ENCODE measurements at regions not wholly inside any gene's neighbourhood (a gene's known extent, or its start where the extent isn't known, plus 50 kb on each side); places are given as distances from the start of the nearest gene placed in this dataset.

DNA sequence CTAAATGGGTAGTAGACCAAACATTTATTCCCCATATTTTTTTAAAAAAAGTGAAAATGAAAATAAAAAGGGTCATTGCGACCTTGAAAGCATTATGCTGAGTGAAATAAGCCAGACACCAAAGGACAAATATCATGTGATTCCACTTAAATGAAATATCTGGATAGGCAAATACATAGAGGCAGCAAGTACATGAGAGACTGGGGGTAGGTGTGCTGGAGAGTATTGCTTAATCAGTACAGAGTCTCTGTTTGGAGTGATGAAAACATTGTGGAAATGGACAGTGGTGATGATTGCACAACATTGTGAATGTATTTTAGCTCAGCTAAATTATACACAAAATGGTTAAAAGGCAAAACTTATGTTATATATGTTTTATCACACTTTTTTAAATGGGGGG, 169.4 kb downstream of the AKR1D1 start:
- DNase-seq = no peak

GRCh38 chr7:138246428-138246827, 170.2 kb downstream of the AKR1D1 start:
- intact Hi-C loops (cut with DNase I) = no loop called here
- DNase-seq = no peak
- H3K4me3 ChIP-seq (replicated peaks in 1 of 3) = no peak overlapping the region
- no peak overlapping the region for H3K27ac ChIP-seq
- no peaks in the 10 kb centered on the region for H3K27me3 ChIP-seq
- TF ChIP-seq CTCF (IDR thresholded peaks at IDR 0.05) (no peak), POLR2A (IDR thresholded peaks at IDR 0.05) (no peak)
- no peaks in the 10 kb centered on the region for H3K9me3 ChIP-seq
- 71 to 73% methylated on average over 5 of the region's 5 CpGs for WGBS, 2 donors
- H3K4me1 ChIP-seq = no peaks in the 10 kb centered on the region
- H3K36me3 ChIP-seq = no peaks in the 10 kb centered on the region

More for the DNA sequence above, 169.4 kb downstream of the AKR1D1 start:
- H3K27me3 ChIP-seq = no peaks in the 10 kb centered on the region
- intact Hi-C loops (cut with DNase I) = no loop called here
- H3K27ac ChIP-seq = no peak overlapping the region
- no peaks in the 10 kb centered on the region for H3K4me1 ChIP-seq
- no peaks in the 10 kb centered on the region for H3K9me3 ChIP-seq
- WGBS, 2 donors = 76 to 89% methylated on average over 1 of the region's 1 CpG
- H3K36me3 ChIP-seq = no peaks in the 10 kb centered on the region
- no peak for TF ChIP-seq CTCF (IDR thresholded peaks at IDR 0.05)
- TF ChIP-seq POLR2A (IDR thresholded peaks at IDR 0.05) = no peak
- H3K4me3 ChIP-seq (replicated peaks in 1 of 3) = no peak overlapping the region

GRCh38 chr7:138247081-138247480, 170.8 kb downstream of the AKR1D1 start:
- H3K27ac ChIP-seq = no peak overlapping the region
- no peak for DNase-seq
- no peaks in the 10 kb centered on the region for H3K36me3 ChIP-seq
- no peaks in the 10 kb centered on the region for H3K9me3 ChIP-seq
- no peak overlapping the region for H3K4me3 ChIP-seq (replicated peaks in 1 of 3)
- no peaks in the 10 kb centered on the region for H3K4me1 ChIP-seq
- intact Hi-C loops (cut with DNase I) = no loop called here
- 39 to 41% methylated on average over 1 of the region's 1 CpG for WGBS, 2 donors
- no peaks in the 10 kb centered on the region for H3K27me3 ChIP-seq
- no peak for TF ChIP-seq POLR2A (IDR thresholded peaks at IDR 0.05)
- TF ChIP-seq CTCF (IDR thresholded peaks at IDR 0.05) = no peak

- Histone ChIP-seq H3K36me3 (no peaks in the 10 kb centered on the region), H3K9me3 (no peaks in the 10 kb centered on the region), H3K4me1 (no peaks in the 10 kb centered on the region), H3K4me3 (replicated peaks in 1 of 3) (no peak overlapping the region), H3K27me3 (no peaks in the 10 kb centered on the region), H3K27ac (no peak overlapping the region)
- DNase-seq = no peak
- 47 to 56% methylated on average over 9 of the region's 9 CpGs for WGBS, 2 donors
- intact Hi-C loops (cut with DNase I) = no loop called here
- TF ChIP-seq CTCF (IDR thresholded peaks at IDR 0.05) (no peak), POLR2A (IDR thresholded peaks at IDR 0.05) (no peak)
Observed at GRCh38 chr7:138247568-138248333, 171.5 kb downstream of the AKR1D1 start.

GRCh38 chr7:138248609-138249008, 172.3 kb downstream of the AKR1D1 start:
- Histone ChIP-seq H3K9me3 (no peaks in the 10 kb centered on the region), H3K4me3 (replicated peaks in 1 of 3) (no peak overlapping the region), H3K4me1 (no peaks in the 10 kb centered on the region), H3K36me3 (no peaks in the 10 kb centered on the region), H3K27me3 (no peaks in the 10 kb centered on the region), H3K27ac (no peak overlapping the region)
- DNase-seq = no peak
- intact Hi-C loops (cut with DNase I) = no loop called here
- TF ChIP-seq CTCF (IDR thresholded peaks at IDR 0.05) = no peak
- TF ChIP-seq POLR2A (IDR thresholded peaks at IDR 0.05) = no peak
